ENCODE measurements at regions not wholly inside any gene's neighbourhood (a gene's known extent, or its start where the extent isn't known, plus 50 kb on each side); places are given as distances from the start of the nearest gene placed in this dataset.

DNA sequence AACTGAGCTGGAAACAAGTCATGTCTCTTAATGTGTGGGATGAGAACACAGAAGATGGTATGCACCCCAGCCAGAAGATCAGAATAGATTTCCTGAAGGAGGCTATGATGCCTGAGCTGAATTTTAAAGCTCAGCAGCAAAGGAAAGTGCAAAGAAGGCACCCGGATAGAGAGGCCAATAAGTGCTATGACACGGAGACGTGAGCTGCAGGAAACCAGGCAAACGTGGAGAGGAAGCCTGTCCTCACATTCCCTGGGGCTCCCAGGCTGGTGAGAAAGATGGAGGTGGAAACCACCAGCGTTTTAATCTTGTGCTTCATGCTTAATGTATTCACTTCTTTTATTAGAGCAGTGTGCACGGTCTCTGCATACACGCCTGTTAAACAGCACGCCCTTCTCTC is 302.1 kb downstream of the HAPSTR1 start (continued):
- TF ChIP-seq AFF4 (CRISPR knock-in tag; IDR thresholded peaks at IDR 0.05; ENCODE audit: borderline replicate concordance), result no peak

DNA sequence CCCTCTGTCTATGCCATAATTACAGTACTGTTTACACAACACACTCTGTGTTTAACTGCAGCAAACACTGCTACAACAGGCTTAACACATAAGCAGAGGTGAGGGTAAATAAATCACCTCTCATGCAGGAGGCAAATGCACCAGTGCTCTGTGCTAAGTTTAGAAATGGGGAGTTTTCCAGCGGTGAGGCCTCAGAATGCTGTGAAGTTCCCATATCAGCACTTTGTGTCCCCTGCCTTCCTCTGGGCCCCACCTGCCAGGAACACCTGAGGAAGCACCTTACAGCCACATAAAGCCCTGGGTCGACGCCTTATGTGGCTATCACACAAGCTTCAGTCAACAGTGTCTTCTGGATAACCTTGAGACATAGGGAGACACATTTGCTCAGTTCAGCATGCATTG is 304.5 kb downstream of the HAPSTR1 start:
- no peak for ATAC-seq
- Mint-ChIP-seq H3K36me3 (peaks cover 6% of the 10 kb centered on the region; the same call in 1 of the 2 replicates), H3K27ac (no peak overlapping the region), H3K4me3 (no peak overlapping the region), H3K4me1 (peaks cover 27% of the 10 kb centered on the region), H3K27me3 (ENCODE audit: low read depth) (peaks cover 18% of the 10 kb centered on the region; the same call in 1 of the 2 replicates), H3K9me3 (peaks cover 17% of the 10 kb centered on the region)
- TF ChIP-seq ZNF317 (CRISPR knock-in tag; IDR thresholded peaks at IDR 0.05; ENCODE audit: borderline replicate concordance, low read depth), result no peak
- no peak for TF ChIP-seq SMAD4 (CRISPR knock-in tag; IDR thresholded peaks at IDR 0.05)
- TF ChIP-seq ZNF219 (CRISPR knock-in tag; IDR thresholded peaks at IDR 0.05; ENCODE audit: borderline replicate concordance), result no peak
- TF ChIP-seq ZNF396 (CRISPR knock-in tag; IDR thresholded peaks at IDR 0.05; ENCODE audit: borderline replicate concordance), result no peak
- no peak for TF ChIP-seq ATF2 (CRISPR knock-in tag; IDR thresholded peaks at IDR 0.05; ENCODE audit: borderline replicate concordance, low read depth)
- no peak for TF ChIP-seq NFATC4 (CRISPR knock-in tag; IDR thresholded peaks at IDR 0.05)
- TF ChIP-seq, protein P1, sequence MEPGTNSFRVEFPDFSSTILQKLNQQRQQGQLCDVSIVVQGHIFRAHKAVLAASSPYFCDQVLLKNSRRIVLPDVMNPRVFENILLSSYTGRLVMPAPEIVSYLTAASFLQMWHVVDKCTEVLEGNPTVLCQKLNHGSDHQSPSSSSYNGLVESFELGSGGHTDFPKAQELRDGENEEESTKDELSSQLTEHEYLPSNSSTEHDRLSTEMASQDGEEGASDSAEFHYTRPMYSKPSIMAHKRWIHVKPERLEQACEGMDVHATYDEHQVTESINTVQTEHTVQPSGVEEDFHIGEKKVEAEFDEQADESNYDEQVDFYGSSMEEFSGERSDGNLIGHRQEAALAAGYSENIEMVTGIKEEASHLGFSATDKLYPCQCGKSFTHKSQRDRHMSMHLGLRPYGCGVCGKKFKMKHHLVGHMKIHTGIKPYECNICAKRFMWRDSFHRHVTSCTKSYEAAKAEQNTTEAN (CRISPR knock-in tag; IDR thresholded peaks at IDR 0.05), result no peak
- TF ChIP-seq SMAD3 (CRISPR knock-in tag; IDR thresholded peaks at IDR 0.05; ENCODE audit: borderline replicate concordance), result no peak
- TF ChIP-seq ZNF121 (CRISPR knock-in tag; IDR thresholded peaks at IDR 0.05), result no peak
- ChIA-PET POLR2A (no interaction called here), CTCF (no interaction called here)
- DNase-seq (ENCODE audit: low spot score), result no peak

DNA sequence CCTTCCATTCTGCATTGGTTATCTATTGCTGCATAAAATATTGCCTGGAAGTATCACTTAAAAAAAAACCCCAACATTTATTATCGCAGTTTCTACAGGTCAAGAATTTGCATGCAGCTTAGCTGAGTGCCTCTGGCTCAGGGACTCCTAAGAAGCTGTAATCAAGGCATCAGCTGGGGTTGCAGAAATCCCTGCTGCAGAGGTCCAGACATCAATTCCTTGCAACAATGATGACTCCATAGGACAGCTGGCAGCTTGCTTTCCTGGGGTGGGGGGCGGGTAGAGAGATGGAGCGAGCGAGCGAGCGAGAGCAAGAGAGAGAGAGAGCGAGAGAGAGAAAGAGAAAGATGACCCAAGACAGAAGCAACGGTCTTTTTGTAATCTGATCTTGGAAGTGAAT is 308.1 kb downstream of the HAPSTR1 start:
- CTCF ChIA-PET, result interaction anchor here (1.1 kb wide), 1 partner anchor 16 kb away, joined by 3 read pairs; no protein-coding TSS in a partner anchor
- H3K27ac Mint-ChIP-seq, result no peak overlapping the region

More for the DNA sequence above, 308.1 kb downstream of the HAPSTR1 start:
- peaks cover 12% of the 10 kb centered on the region; the same call in 1 of the 2 replicates for H3K27me3 Mint-ChIP-seq (ENCODE audit: low read depth)
- POLR2A ChIA-PET, result no interaction called here
- ATAC-seq (no peak), DNase-seq (ENCODE audit: low spot score) (no peak)
- H3K4me1 Mint-ChIP-seq, result peaks cover 18% of the 10 kb centered on the region
- no peak overlapping the region for H3K4me3 Mint-ChIP-seq
- H3K9me3 Mint-ChIP-seq, result peaks cover 17% of the 10 kb centered on the region
- no peak for TF ChIP-seq ZBTB21 (CRISPR knock-in tag; IDR thresholded peaks at IDR 0.05; ENCODE audit: borderline replicate concordance)
- no peak for TF ChIP-seq NR2C2 (CRISPR knock-in tag; IDR thresholded peaks at IDR 0.05)
- TF ChIP-seq, protein P2, sequence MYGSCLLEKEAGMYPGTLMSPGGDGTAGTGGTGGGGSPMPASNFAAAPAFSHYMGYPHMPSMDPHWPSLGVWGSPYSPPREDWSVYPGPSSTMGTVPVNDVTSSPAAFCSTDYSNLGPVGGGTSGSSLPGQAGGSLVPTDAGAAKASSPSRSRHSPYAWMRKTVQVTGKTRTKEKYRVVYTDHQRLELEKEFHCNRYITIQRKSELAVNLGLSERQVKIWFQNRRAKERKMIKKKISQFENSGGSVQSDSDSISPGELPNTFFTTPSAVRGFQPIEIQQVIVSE (CRISPR knock-in tag; IDR thresholded peaks at IDR 0.05; ENCODE audit: borderline replicate concordance), result no peak
- TF ChIP-seq NR3C1 (CRISPR knock-in tag; conservative IDR thresholded peaks at IDR 0.05; ENCODE audit: low read depth), result no peak
- no peak for TF ChIP-seq ZNF232 (CRISPR knock-in tag; IDR thresholded peaks at IDR 0.05)
- no peak for TF ChIP-seq E2F5 (CRISPR knock-in tag; IDR thresholded peaks at IDR 0.05)
- no peak for TF ChIP-seq ZNF281 (CRISPR knock-in tag; IDR thresholded peaks at IDR 0.05)
- TF ChIP-seq MAX (CRISPR knock-in tag; IDR thresholded peaks at IDR 0.05), result no peak
- TF ChIP-seq AR (CRISPR knock-in tag; IDR thresholded peaks at IDR 0.05), result no peak
- H3K36me3 Mint-ChIP-seq, result peaks cover 6% of the 10 kb centered on the region; the same call in 1 of the 2 replicates

All from WTC11 (cell line).